ENCODE measurements at regions not wholly inside any gene's neighbourhood (a gene's known extent, or its start where the extent isn't known, plus 50 kb on each side); places are given as distances from the start of the nearest gene placed in this dataset.
"Not testable (repeated sequence)": the region's sequence is repeated elsewhere in the genome, so short reads cannot be mapped to it uniquely, and the experiment has no call there.

DNA sequence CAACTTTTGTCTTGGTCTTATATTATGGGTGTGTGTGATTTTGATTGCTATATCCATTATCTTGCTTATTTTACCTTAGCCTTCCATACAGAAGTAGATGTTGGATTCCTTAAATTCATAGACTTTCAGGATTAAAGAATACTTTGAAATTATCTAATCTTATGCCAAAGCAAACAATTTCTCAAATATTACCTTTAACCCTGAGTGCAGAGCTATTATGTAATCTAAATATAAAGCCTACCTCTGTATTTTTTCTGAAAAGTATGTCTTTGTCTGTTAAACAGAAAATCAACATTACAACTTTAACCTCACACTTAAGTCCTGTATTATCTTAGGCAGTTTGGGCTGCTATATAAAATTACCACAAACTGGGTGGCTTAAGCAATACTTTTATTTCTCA, 782.5 kb downstream of the STIM2 start:
- Mint-ChIP-seq H3K4me1 (no peaks in the 10 kb centered on the region), H3K27ac (no peak overlapping the region), H3K27me3 (no peaks in the 10 kb centered on the region), H3K36me3 (ENCODE audit: low read depth) (no peaks in the 10 kb centered on the region), H3K4me3 (no peak overlapping the region)
- ATAC-seq, result no peak
- no peak for DNase-seq
- H3K9me3 ChIP-seq (ENCODE audit: control insufficient read depth, low read length, poor library complexity, severe bottlenecking), result no peaks in the 10 kb centered on the region

DNA sequence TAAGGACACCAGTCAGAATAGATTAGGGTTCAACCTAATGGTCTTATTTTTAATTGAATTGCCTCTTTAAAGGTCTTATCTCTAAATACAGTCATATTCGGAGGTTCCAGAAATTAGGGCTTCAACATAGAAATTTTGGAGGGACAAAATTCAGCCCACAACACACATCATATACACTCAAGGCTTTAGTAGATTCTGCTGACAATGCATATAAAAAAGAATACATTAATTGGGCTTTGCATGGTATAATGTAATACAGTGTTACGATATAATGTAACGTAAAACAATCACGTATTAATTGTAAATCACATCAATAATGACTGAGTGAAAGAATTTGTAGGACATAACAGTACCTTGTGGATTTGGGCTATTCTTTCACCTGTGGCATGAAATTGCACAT, 787.8 kb downstream of the STIM2 start:
- no peaks in the 10 kb centered on the region for H3K36me3 Mint-ChIP-seq (ENCODE audit: low read depth)
- H3K27me3 Mint-ChIP-seq, result no peaks in the 10 kb centered on the region

GRCh38 chr4:27662426-27662825, 801.8 kb downstream of the STIM2 start:
- ATAC-seq (no peak), DNase-seq (no peak)
- no peaks in the 10 kb centered on the region for H3K27me3 Mint-ChIP-seq
- no peaks in the 10 kb centered on the region for H3K36me3 Mint-ChIP-seq (ENCODE audit: low read depth)
- no peaks in the 10 kb centered on the region for H3K9me3 ChIP-seq (ENCODE audit: control insufficient read depth, low read length, poor library complexity, severe bottlenecking)
- no peak overlapping the region for H3K4me3 Mint-ChIP-seq
- no peaks in the 10 kb centered on the region for H3K4me1 Mint-ChIP-seq
- no peak overlapping the region for H3K27ac Mint-ChIP-seq

More for the DNA sequence above, 787.8 kb downstream of the STIM2 start:
- Mint-ChIP-seq H3K4me3 (no peak overlapping the region), H3K4me1 (no peaks in the 10 kb centered on the region), H3K27ac (no peak overlapping the region)
- no peaks in the 10 kb centered on the region for H3K9me3 ChIP-seq (ENCODE audit: control insufficient read depth, low read length, poor library complexity, severe bottlenecking)
- no peak for ATAC-seq
- DNase-seq, result no peak

- ATAC-seq (no peak), DNase-seq (no peak)
- H3K27ac Mint-ChIP-seq, result no peak overlapping the region
- no peaks in the 10 kb centered on the region for H3K27me3 Mint-ChIP-seq
- H3K9me3 ChIP-seq (ENCODE audit: control insufficient read depth, low read length, poor library complexity, severe bottlenecking), result no peaks in the 10 kb centered on the region
- no peak overlapping the region for H3K4me3 Mint-ChIP-seq
- no peaks in the 10 kb centered on the region for H3K36me3 Mint-ChIP-seq (ENCODE audit: low read depth)
- H3K4me1 Mint-ChIP-seq, result no peaks in the 10 kb centered on the region
These were observed 806.3 kb downstream of the STIM2 start for GRCh38 chr4:27666943-27667342.

GRCh38 chr4:27668001-27668400, 807.4 kb downstream of the STIM2 start:
- no peaks in the 10 kb centered on the region for H3K4me1 Mint-ChIP-seq

GRCh38 chr4:27678027-27678426, 817.4 kb downstream of the STIM2 start:
- no peaks in the 10 kb centered on the region for H3K4me1 Mint-ChIP-seq
- no peaks in the 10 kb centered on the region for H3K9me3 ChIP-seq (ENCODE audit: control insufficient read depth, low read length, poor library complexity, severe bottlenecking)
- H3K27ac Mint-ChIP-seq, result no peak overlapping the region
- no peaks in the 10 kb centered on the region for H3K27me3 Mint-ChIP-seq
- DNase-seq (no peak), ATAC-seq (no peak)
- no peak overlapping the region for H3K4me3 Mint-ChIP-seq
- no peaks in the 10 kb centered on the region for H3K36me3 Mint-ChIP-seq (ENCODE audit: low read depth)

More at GRCh38 chr4:27668001-27668400, 807.4 kb downstream of the STIM2 start:
- no peak for ATAC-seq
- DNase-seq, result no peak
- no peak overlapping the region for H3K4me3 Mint-ChIP-seq
- H3K9me3 ChIP-seq (ENCODE audit: control insufficient read depth, low read length, poor library complexity, severe bottlenecking), result no peaks in the 10 kb centered on the region
- no peaks in the 10 kb centered on the region for H3K27me3 Mint-ChIP-seq
- H3K36me3 Mint-ChIP-seq (ENCODE audit: low read depth), result no peaks in the 10 kb centered on the region
- H3K27ac Mint-ChIP-seq, result no peak overlapping the region

DNA sequence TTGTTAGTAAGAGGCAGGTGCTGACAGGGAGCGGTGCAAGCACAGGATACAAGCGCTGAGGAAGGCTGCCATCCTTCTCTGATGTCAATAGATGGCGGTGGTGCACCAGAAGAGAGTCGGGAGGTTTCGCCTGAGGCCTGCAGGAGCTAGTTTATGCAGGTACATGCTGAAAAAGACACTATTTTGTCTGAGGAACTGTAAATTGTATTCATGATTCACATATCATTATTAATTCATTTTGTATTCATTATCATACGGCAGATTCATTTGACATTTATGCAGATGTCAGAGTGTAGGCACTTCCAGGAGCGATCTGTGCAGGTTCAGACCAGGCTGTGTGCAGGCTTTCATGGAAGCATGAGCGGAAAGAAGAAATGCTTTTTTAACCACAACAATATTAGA, 824.0 kb downstream of the STIM2 start:
- Mint-ChIP-seq H3K4me3 (no peak overlapping the region), H3K27me3 (no peaks in the 10 kb centered on the region), H3K36me3 (ENCODE audit: low read depth) (no peaks in the 10 kb centered on the region), H3K27ac (no peak overlapping the region), H3K4me1 (no peaks in the 10 kb centered on the region)
- DNase-seq (no peak), ATAC-seq (no peak)
- no peaks in the 10 kb centered on the region for H3K9me3 ChIP-seq (ENCODE audit: control insufficient read depth, low read length, poor library complexity, severe bottlenecking)

DNA sequence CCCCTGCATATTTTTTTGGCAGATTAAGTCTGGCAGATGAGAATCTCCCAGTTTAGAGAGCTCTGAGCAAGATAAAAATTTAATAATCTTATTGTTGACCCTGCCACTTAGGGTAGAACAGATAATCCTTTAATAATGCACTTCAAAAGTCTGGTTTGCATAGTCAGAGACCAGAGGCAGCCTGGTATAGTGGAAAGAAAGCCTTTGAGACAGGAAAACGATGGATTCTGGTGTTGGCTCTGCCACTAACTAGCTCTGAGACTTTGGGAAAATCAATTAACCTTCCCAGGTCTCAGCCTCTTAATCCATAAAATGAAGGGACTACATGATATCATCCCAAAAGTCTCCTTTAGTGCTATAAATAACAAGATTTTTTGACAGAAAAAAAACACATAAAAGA, 824.5 kb downstream of the STIM2 start:
- ATAC-seq, result no peak
- Mint-ChIP-seq H3K27me3 (no peaks in the 10 kb centered on the region), H3K4me3 (no peak overlapping the region), H3K27ac (no peak overlapping the region), H3K36me3 (ENCODE audit: low read depth) (no peaks in the 10 kb centered on the region), H3K4me1 (no peaks in the 10 kb centered on the region)
- no peak for DNase-seq
- H3K9me3 ChIP-seq (ENCODE audit: control insufficient read depth, low read length, poor library complexity, severe bottlenecking), result no peaks in the 10 kb centered on the region

GRCh38 chr4:27685947-27686346, 825.3 kb downstream of the STIM2 start:
- Mint-ChIP-seq H3K27me3 (no peaks in the 10 kb centered on the region), H3K4me1 (no peaks in the 10 kb centered on the region), H3K36me3 (ENCODE audit: low read depth) (no peaks in the 10 kb centered on the region), H3K4me3 (no peak overlapping the region), H3K27ac (no peak overlapping the region)
- ATAC-seq (no peak), DNase-seq (no peak)
- H3K9me3 ChIP-seq (ENCODE audit: control insufficient read depth, low read length, poor library complexity, severe bottlenecking), result no peaks in the 10 kb centered on the region

GRCh38 chr4:27692158-27692557, 831.5 kb downstream of the STIM2 start:
- ATAC-seq (no peak), DNase-seq (no peak)
- Mint-ChIP-seq H3K27ac (no peak overlapping the region), H3K4me3 (no peak overlapping the region), H3K27me3 (no peaks in the 10 kb centered on the region), H3K4me1 (no peaks in the 10 kb centered on the region), H3K36me3 (ENCODE audit: low read depth) (no peaks in the 10 kb centered on the region)
- no peaks in the 10 kb centered on the region for H3K9me3 ChIP-seq (ENCODE audit: control insufficient read depth, low read length, poor library complexity, severe bottlenecking)

DNA sequence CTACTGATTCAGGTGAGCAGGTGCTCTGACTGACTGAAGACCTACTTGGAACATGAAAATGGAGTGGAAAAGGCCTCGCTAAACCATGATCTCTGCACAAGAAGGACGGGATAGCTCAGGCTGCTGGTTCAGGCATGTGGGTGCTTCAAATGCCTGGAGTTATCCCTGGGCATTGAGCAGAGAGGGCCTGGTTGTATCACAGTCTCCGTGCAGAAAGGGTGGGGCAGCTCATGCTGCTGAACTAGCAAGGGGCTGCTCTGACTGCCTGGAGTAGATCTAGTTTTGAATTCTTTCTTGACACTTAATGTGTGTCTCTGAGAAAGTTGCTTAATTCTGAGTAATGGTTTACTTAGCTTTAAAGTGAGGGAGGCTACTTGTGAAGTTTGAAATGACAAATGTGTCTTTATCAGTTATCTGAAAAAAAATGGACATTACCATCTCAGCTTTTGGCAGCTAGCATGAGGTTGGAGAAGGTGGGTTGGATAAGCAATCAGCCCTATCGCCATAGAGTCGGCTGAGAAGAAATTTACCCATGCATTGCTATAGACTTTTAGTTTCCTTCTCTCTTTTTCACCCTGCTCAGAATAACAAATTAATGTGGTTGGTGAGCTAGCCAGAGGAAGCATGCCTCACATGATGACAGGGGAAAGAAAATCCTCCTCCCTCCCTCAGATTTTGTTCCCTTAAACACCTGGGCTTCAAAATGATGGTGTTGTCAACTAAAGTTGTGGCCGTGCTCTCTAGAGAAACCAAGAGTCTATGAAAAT, 832.4 kb downstream of the STIM2 start:
- H3K36me3 Mint-ChIP-seq (ENCODE audit: low read depth), result no peaks in the 10 kb centered on the region
- DNase-seq (no peak), ATAC-seq (no peak)
- H3K27me3 Mint-ChIP-seq, result no peaks in the 10 kb centered on the region
- H3K4me1 Mint-ChIP-seq, result no peaks in the 10 kb centered on the region
- no peak overlapping the region for H3K4me3 Mint-ChIP-seq
- no peaks in the 10 kb centered on the region for H3K9me3 ChIP-seq (ENCODE audit: control insufficient read depth, low read length, poor library complexity, severe bottlenecking)
- H3K27ac Mint-ChIP-seq, result no peak overlapping the region

DNA sequence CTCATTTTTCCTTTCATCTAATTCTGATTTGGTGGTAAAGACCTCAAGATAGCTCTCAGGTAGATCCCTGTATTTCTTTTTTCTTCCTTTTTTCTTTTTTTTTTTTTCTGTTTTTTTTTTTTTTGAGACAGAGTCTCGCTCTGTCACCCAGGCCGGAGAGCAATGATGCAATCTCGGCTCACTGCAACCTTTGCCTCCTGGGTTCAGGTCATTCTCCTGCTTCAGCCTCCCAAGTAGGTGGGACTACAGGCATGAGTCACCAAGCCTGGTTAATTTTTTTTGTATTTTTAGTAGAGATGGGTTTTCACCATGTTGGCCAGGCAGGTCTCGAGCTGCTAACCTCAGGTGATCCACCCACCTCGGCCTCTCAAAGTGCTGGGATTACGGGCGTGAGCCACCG, 835.6 kb downstream of the STIM2 start:
- DNase-seq; ATAC-seq; H3K27me3 Mint-ChIP-seq; H3K36me3 Mint-ChIP-seq (ENCODE audit: low read depth); H3K9me3 ChIP-seq (ENCODE audit: control insufficient read depth, low read length, poor library complexity, severe bottlenecking); H3K4me1 Mint-ChIP-seq; H3K27ac Mint-ChIP-seq; H3K4me3 Mint-ChIP-seq: not testable (repeated sequence)

- DNase-seq, result no peak
- Mint-ChIP-seq H3K4me1 (no peaks in the 10 kb centered on the region), H3K27me3 (no peaks in the 10 kb centered on the region), H3K4me3 (no peak overlapping the region), H3K36me3 (ENCODE audit: low read depth) (no peaks in the 10 kb centered on the region), H3K27ac (no peak overlapping the region)
- ATAC-seq, result no peak
- no peaks in the 10 kb centered on the region for H3K9me3 ChIP-seq (ENCODE audit: control insufficient read depth, low read length, poor library complexity, severe bottlenecking)
These were observed 841.0 kb downstream of the STIM2 start for GRCh38 chr4:27701606-27702005.

- Mint-ChIP-seq H3K4me1 (no peaks in the 10 kb centered on the region), H3K36me3 (ENCODE audit: low read depth) (no peaks in the 10 kb centered on the region), H3K27ac (no peak overlapping the region), H3K4me3 (no peak overlapping the region), H3K27me3 (no peaks in the 10 kb centered on the region)
- no peak for ATAC-seq
- no peak for DNase-seq
- no peaks in the 10 kb centered on the region for H3K9me3 ChIP-seq (ENCODE audit: control insufficient read depth, low read length, poor library complexity, severe bottlenecking)
These were observed 842.2 kb downstream of the STIM2 start for GRCh38 chr4:27702730-27703431.

Data from T-helper 17 cell (primary cell).